ENCODE measurements at regions not wholly inside any gene's neighbourhood (a gene's known extent, or its start where the extent isn't known, plus 50 kb on each side); places are given as distances from the start of the nearest gene placed in this dataset.

- no peak for DNase-seq (ENCODE audit: low spot score)
- Histone ChIP-seq H3K36me3 (no peaks in the 10 kb centered on the region), H3K4me1 (peaks cover 5% of the 10 kb centered on the region), H4K20me1 (ENCODE audit: low read depth) (no peaks in the 10 kb centered on the region), H3K9ac (no peak overlapping the region), H2AFZ (replicated peaks) (no peak overlapping the region), H3K4me2 (no peak overlapping the region), H3K27me3 (no peaks in the 10 kb centered on the region), H3K79me2 (ENCODE audit: low read depth) (no peaks in the 10 kb centered on the region), H3K27ac (no peak overlapping the region), H3K9me3 (ENCODE audit: low read depth) (no peaks in the 10 kb centered on the region), H3K4me3 (no peak overlapping the region), H3F3A (ENCODE audit: low read depth) (no peaks in the 10 kb centered on the region)
- no peaks in the 10 kb centered on the region for H3K9me3 Mint-ChIP-seq
- TF ChIP-seq EZH2 (IDR thresholded peaks at IDR 0.05) (no peak), EZH2phosphoT487 (IDR thresholded peaks at IDR 0.05) (no peak), CTCF (IDR thresholded peaks at IDR 0.05) (no peak)
- no peaks in the 10 kb centered on the region for H3K27me3 Mint-ChIP-seq (ENCODE audit: insufficient read depth, low read depth)
- no peak overlapping the region for H3K27ac Mint-ChIP-seq
- H3K4me3 Mint-ChIP-seq: no peak overlapping the region
- H3K36me3 Mint-ChIP-seq: no peaks in the 10 kb centered on the region
- H3K4me1 Mint-ChIP-seq: no peaks in the 10 kb centered on the region
Measured at GRCh38 chr12:114961491-114961890, 277.5 kb upstream of the TBX3 start.

DNA sequence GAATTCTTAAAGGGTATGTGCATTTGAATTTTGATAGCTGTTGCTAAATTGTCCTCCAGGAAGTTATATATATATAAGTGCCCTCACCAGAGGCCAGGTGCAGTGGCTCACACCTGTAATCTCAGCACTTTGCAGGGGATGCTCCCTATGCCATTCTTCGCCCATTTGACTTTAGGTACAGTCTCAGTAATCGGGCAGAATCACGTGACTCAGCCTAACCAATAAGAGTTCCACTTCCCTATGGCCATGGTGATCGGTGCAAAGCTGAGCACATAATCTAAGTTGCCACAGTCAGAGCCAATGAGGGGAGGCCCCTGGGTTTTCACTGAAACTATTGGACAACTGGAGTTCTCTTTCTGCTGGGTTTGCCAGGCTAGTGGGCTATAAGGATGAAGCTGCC, 274.6 kb upstream of the TBX3 start:
- no peak overlapping the region for H3K4me2 ChIP-seq
- no peaks in the 10 kb centered on the region for H3K36me3 Mint-ChIP-seq
- no peak overlapping the region for H3K4me3 ChIP-seq
- no peaks in the 10 kb centered on the region for H3K9me3 ChIP-seq (ENCODE audit: low read depth)
- no peaks in the 10 kb centered on the region for H3F3A ChIP-seq (ENCODE audit: low read depth)
- H3K9me3 Mint-ChIP-seq: no peaks in the 10 kb centered on the region
- H4K20me1 ChIP-seq (ENCODE audit: low read depth): no peaks in the 10 kb centered on the region
- no peak for DNase-seq (ENCODE audit: low spot score)
- TF ChIP-seq EZH2phosphoT487 (IDR thresholded peaks at IDR 0.05): no peak
- TF ChIP-seq EZH2 (IDR thresholded peaks at IDR 0.05): no peak
- no peak for TF ChIP-seq CTCF (IDR thresholded peaks at IDR 0.05)
- no peaks in the 10 kb centered on the region for H3K27me3 Mint-ChIP-seq (ENCODE audit: insufficient read depth, low read depth)
- H3K79me2 ChIP-seq (ENCODE audit: low read depth): no peaks in the 10 kb centered on the region
- no peaks in the 10 kb centered on the region for H3K4me1 Mint-ChIP-seq
- no peak overlapping the region for H3K9ac ChIP-seq
- H3K27me3 ChIP-seq: no peaks in the 10 kb centered on the region
- no peak overlapping the region for H2AFZ ChIP-seq (replicated peaks)
- no peaks in the 10 kb centered on the region for H3K36me3 ChIP-seq
- no peak overlapping the region for H3K27ac ChIP-seq
- H3K4me3 Mint-ChIP-seq: no peak overlapping the region
- H3K4me1 ChIP-seq: peaks cover 5% of the 10 kb centered on the region
- H3K27ac Mint-ChIP-seq: no peak overlapping the region

DNA sequence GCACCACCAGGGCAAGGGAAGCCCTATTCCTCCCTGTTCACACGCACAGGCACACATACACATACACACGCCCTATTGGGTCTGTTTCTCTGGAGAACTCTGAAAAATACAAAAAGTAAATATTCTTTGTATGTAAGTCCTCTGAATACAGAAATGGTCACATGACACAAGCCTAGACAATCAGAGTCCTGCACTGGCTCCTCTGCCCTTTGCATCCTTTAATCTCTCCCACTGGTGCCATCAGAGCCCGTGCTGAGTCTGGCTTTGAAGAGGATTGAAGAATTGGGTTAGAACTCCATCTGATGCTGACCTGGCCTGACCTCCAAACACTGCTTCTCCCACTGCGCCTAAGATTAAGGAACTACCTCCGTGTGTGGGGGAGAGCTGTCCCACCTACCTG, 273.2 kb upstream of the TBX3 start:
- no peak overlapping the region for H3K9ac ChIP-seq
- H3F3A ChIP-seq (ENCODE audit: low read depth): no peaks in the 10 kb centered on the region
- no peak for DNase-seq (ENCODE audit: low spot score)
- H3K9me3 Mint-ChIP-seq: no peaks in the 10 kb centered on the region
- no peak overlapping the region for H2AFZ ChIP-seq (replicated peaks)
- no peaks in the 10 kb centered on the region for H4K20me1 ChIP-seq (ENCODE audit: low read depth)
- peaks cover 5% of the 10 kb centered on the region for H3K4me1 ChIP-seq
- H3K4me1 Mint-ChIP-seq: peaks cover 5% of the 10 kb centered on the region
- no peak overlapping the region for H3K4me3 ChIP-seq
- H3K9me3 ChIP-seq (ENCODE audit: low read depth): no peaks in the 10 kb centered on the region
- H3K27ac ChIP-seq: no peak overlapping the region
- TF ChIP-seq CTCF (IDR thresholded peaks at IDR 0.05) (no peak), EZH2 (IDR thresholded peaks at IDR 0.05) (no peak), EZH2phosphoT487 (IDR thresholded peaks at IDR 0.05) (no peak)
- no peak overlapping the region for H3K4me3 Mint-ChIP-seq
- H3K36me3 Mint-ChIP-seq: no peaks in the 10 kb centered on the region
- no peak overlapping the region for H3K4me2 ChIP-seq
- H3K27ac Mint-ChIP-seq: no peak overlapping the region
- H3K27me3 Mint-ChIP-seq (ENCODE audit: insufficient read depth, low read depth): peaks cover 3% of the 10 kb centered on the region
- H3K27me3 ChIP-seq: no peaks in the 10 kb centered on the region
- H3K79me2 ChIP-seq (ENCODE audit: low read depth): no peaks in the 10 kb centered on the region
- H3K36me3 ChIP-seq: no peaks in the 10 kb centered on the region
